ENCODE measurements at regions not wholly inside any gene's neighbourhood (a gene's known extent, or its start where the extent isn't known, plus 50 kb on each side); places are given as distances from the start of the nearest gene placed in this dataset.
A peak's percentile ranks its signal among the peaks of the same experiment; 100 is the strongest.

- DNase-seq: no peak
- intact Hi-C loops (cut with DNase I): no loop called here
These were observed 199.9 kb upstream of the PRDM1 start for GRCh38 chr6:105886066-105886813.

GRCh38 chr6:105884426-105884825, 201.7 kb upstream of the PRDM1 start:
- intact Hi-C loops (cut with DNase I): no loop called here
- DNase-seq: peak in 5 of 10 donors; percentile 16 to 91 (median 77)

GRCh38 chr6:105884011-105884410, 202.1 kb upstream of the PRDM1 start:
- DNase-seq: no peak
- intact Hi-C loops (cut with DNase I): no loop called here

- intact Hi-C loops (cut with DNase I): no loop called here
- no peak for DNase-seq
These were observed 203.3 kb upstream of the PRDM1 start for GRCh38 chr6:105882828-105883227.

- intact Hi-C loops (cut with DNase I): no loop called here
- DNase-seq: no peak
These were observed 203.9 kb upstream of the PRDM1 start for GRCh38 chr6:105882121-105882803.

- DNase-seq: no peak
- intact Hi-C loops (cut with DNase I): no loop called here
These were observed 204.5 kb upstream of the PRDM1 start for GRCh38 chr6:105881608-105882007.

GRCh38 chr6:105880030-105880492, 206.1 kb upstream of the PRDM1 start:
- intact Hi-C loops (cut with DNase I): no loop called here
- peak in 1 of 10 donors; percentile 81 for DNase-seq

- no peak for DNase-seq
- intact Hi-C loops (cut with DNase I): no loop called here
These were observed 207.0 kb upstream of the PRDM1 start for GRCh38 chr6:105879146-105879545.

- intact Hi-C loops (cut with DNase I): no loop called here
- DNase-seq: no peak
These were observed 210.0 kb upstream of the PRDM1 start for GRCh38 chr6:105875974-105876640.

GRCh38 chr6:105874835-105875626, 211.1 kb upstream of the PRDM1 start:
- intact Hi-C loops (cut with DNase I): no loop called here
- DNase-seq: no peak

- no peak for DNase-seq
- intact Hi-C loops (cut with DNase I): no loop called here
These were observed 212.3 kb upstream of the PRDM1 start for GRCh38 chr6:105873799-105874198.

GRCh38 chr6:105873211-105873704, 212.9 kb upstream of the PRDM1 start:
- intact Hi-C loops (cut with DNase I): no loop called here
- no peak for DNase-seq

- intact Hi-C loops (cut with DNase I): no loop called here
- DNase-seq: no peak
These were observed 213.9 kb upstream of the PRDM1 start for GRCh38 chr6:105872249-105872648.

- no peak for DNase-seq
- intact Hi-C loops (cut with DNase I): no loop called here
These were observed 214.6 kb upstream of the PRDM1 start for GRCh38 chr6:105871542-105871941.

- intact Hi-C loops (cut with DNase I): no loop called here
- DNase-seq: no peak
These were observed 216.2 kb upstream of the PRDM1 start for GRCh38 chr6:105869835-105870440.

- DNase-seq: no peak
- intact Hi-C loops (cut with DNase I): no loop called here
These were observed 217.2 kb upstream of the PRDM1 start for GRCh38 chr6:105868823-105869460.

- no peak for DNase-seq
- intact Hi-C loops (cut with DNase I): no loop called here
These were observed 218.3 kb upstream of the PRDM1 start for GRCh38 chr6:105867821-105868220.

- intact Hi-C loops (cut with DNase I): no loop called here
- DNase-seq: no peak
These were observed 218.9 kb upstream of the PRDM1 start for GRCh38 chr6:105867277-105867676.

- intact Hi-C loops (cut with DNase I): no loop called here
- no peak for DNase-seq
These were observed 223.1 kb upstream of the PRDM1 start for GRCh38 chr6:105862936-105863607.
